B cell (primary cell): ENCODE measurements at regions not wholly inside any gene's neighbourhood (a gene's known extent, or its start where the extent isn't known, plus 50 kb on each side); places are given as distances from the start of the nearest gene placed in this dataset.

ENCODE experiments used
- ATAC-seq: fragments of 200-7000 bp; cut with Tn5 transposase; one replicate; pipeline ENCODE4 v1.10.0; 2021; ENCODE audit warnings: low read depth, mild to moderate bottlenecking, moderate number of reproducible peaks, moderate library complexity
- CTCF ChIA-PET: fragments of 350-600 bp; sonication (Branson Sonifier 250); formaldehyde crosslinking; loops from one replicate; lab custom pipeline; 2021; ENCODE audit warnings: antibody characterized with exemption, inconsistent platforms; lab: Charles Lee
- POLR2A ChIA-PET: fragments of 350-600 bp; sonication (Branson Sonifier 250); formaldehyde crosslinking; loops from one replicate; lab custom pipeline; 2021; ENCODE audit warnings: antibody characterized with exemption; lab: Charles Lee
- DNase-seq: peaks from one replicate; pipeline ENCODE4 v3.0.0; 2013
- H2AFZ ChIP-seq: 2 replicates; pipeline ENCODE4 v1.6.1; 2012; ENCODE audit warnings: mild to moderate bottlenecking, low read depth, low read length; ENCODE audit not compliant: insufficient read depth, poor library complexity, severe bottlenecking
- H3K27ac ChIP-seq, 2 donors: 1 replicate in 1 of 2; 2 replicates in 1 of 2; pipeline ENCODE4 v1.5.1; 2012 to 2013; ENCODE audit warnings: low read length in 2 of 2, mild to moderate bottlenecking in 2 of 2, moderate library complexity in 1 of 2
- H3K27me3 ChIP-seq, 4 experiments: fragments of 200-600 bp in 1 of 4; sonication (generic) in 1 of 4; replicated peaks in 1 of 4; 1 replicate in 2 of 4; 2 replicates in 2 of 4; pipeline versions ENCODE4 v1.6.1 to v1.7.0; 2013 to 2016; ENCODE audit warnings: low read length in 3 of 4, mild to moderate bottlenecking in 2 of 4, mixed read lengths in 1 of 4, moderate library complexity in 1 of 4; ENCODE audit not compliant: insufficient read depth in 4 of 4, control insufficient read depth in 3 of 4; ENCODE audit errors: control extremely low read depth in 1 of 4
- H3K36me3 ChIP-seq, 2 experiments: replicated peaks in 1 of 2; 1 replicate in 1 of 2; 2 replicates in 1 of 2; pipeline versions ENCODE4 v1.6.1 to v1.7.1; 2013; ENCODE audit warnings: low read length in 1 of 2; ENCODE audit not compliant: insufficient read depth in 2 of 2, control insufficient read depth in 1 of 2; ENCODE audit errors: control extremely low read depth in 1 of 2, extremely low read depth in 1 of 2
- H3K4me1 ChIP-seq, 2 donors: fragments of 200-600 bp in 1 of 2; sonication (generic) in 1 of 2; 1 replicate in 1 of 2; 2 replicates in 1 of 2; pipeline versions ENCODE4 v1.5.1 to v1.6.1; 2013 to 2017; ENCODE audit warnings: low read length in 2 of 2; ENCODE audit not compliant: control insufficient read depth in 2 of 2, insufficient read depth in 2 of 2
- H3K4me2 ChIP-seq: replicated peaks from 2 replicates; pipeline ENCODE3; 2012; ENCODE audit warnings: mild to moderate bottlenecking, low read depth, low read length; ENCODE audit not compliant: poor library complexity, severe bottlenecking
- H3K4me3 ChIP-seq, 5 experiments: fragments of 200-600 bp in 1 of 5; sonication (generic) in 1 of 5; 1 replicate in 3 of 5; 2 replicates in 2 of 5; pipeline versions ENCODE4 v1.5.1 to v1.7.0; 2011 to 2016; ENCODE audit warnings: low read length in 4 of 5, mild to moderate bottlenecking in 4 of 5, low read depth in 2 of 5, control low read depth in 1 of 5, moderate library complexity in 1 of 5; ENCODE audit not compliant: insufficient read depth in 1 of 5; ENCODE audit errors: control extremely low read depth in 1 of 5, extremely low read depth in 1 of 5
- H3K79me2 ChIP-seq: fragments of 200-600 bp; sonication (generic); one replicate; pipeline ENCODE4 v1.6.0; 2016; ENCODE audit warnings: low read length; ENCODE audit not compliant: control insufficient read depth, insufficient read depth
- H3K9ac ChIP-seq: fragments of 200-600 bp; sonication (generic); 2 replicates; pipeline ENCODE4 v1.6.1; 2017; ENCODE audit warnings: mild to moderate bottlenecking, low read length, moderate library complexity
- H3K9me3 ChIP-seq, 3 donors: one replicate each; pipeline versions ENCODE4 v1.6.1 to v1.7.1; 2013; ENCODE audit warnings: low read length in 2 of 3; ENCODE audit not compliant: control insufficient read depth in 2 of 3, insufficient read depth in 1 of 3; ENCODE audit errors: control extremely low read depth in 1 of 3
- H4K20me1 ChIP-seq: 2 replicates; pipeline ENCODE4 v1.6.0; 2012; ENCODE audit warnings: mild to moderate bottlenecking, low read length; ENCODE audit not compliant: insufficient read depth, control insufficient read depth, poor library complexity, severe bottlenecking
- H3K27ac Mint-ChIP-seq: one replicate; pipeline ENCODE4 v1.8.0; 2021; ENCODE audit warnings: mixed read lengths
- H3K27me3 Mint-ChIP-seq: one replicate; pipeline ENCODE4 v1.8.0; 2021; ENCODE audit warnings: mixed read lengths
- H3K4me1 Mint-ChIP-seq: one replicate; pipeline ENCODE4 v1.8.0; 2021; ENCODE audit warnings: mixed read lengths
- H3K4me3 Mint-ChIP-seq: one replicate; pipeline ENCODE4 v1.8.0; 2021; ENCODE audit warnings: mixed read lengths
- H3K9me3 Mint-ChIP-seq: one replicate; pipeline ENCODE4 v1.8.0; 2022; ENCODE audit warnings: mixed read lengths; ENCODE audit not compliant: insufficient read depth
- CTCF ChIP-seq: fragments of 200-600 bp; IDR thresholded peaks from one replicate; pipeline ENCODE4 v1.8.0; 2022; ENCODE audit warnings: antibody characterized with exemption, mild to moderate bottlenecking
- EZH2 ChIP-seq: IDR thresholded peaks from 2 replicates; pipeline ENCODE4 v1.6.1; 2012; ENCODE audit warnings: borderline replicate concordance, low read depth, mild to moderate bottlenecking, moderate library complexity, low read length; ENCODE audit not compliant: insufficient read depth, poor library complexity, severe bottlenecking
- WGBS: methylation state at CpG from one replicate; pipeline ENCODE4 v1.1.5; 2013; ENCODE audit warnings: missing lambda C conversion rate; ENCODE audit not compliant: insufficient coverage; 5-methylcytosine and 5-hydroxymethylcytosine counted together
- intact Hi-C: fragments of 100-400 bp; cut with micrococcal nuclease; formaldehyde crosslinking; loops from one replicate; pipeline ENCODE4 v1.10.0; 2022

GRCh38 chr1:232718928-232719927 is 86.0 kb upstream of the MAP10 start:
- ChIA-PET POLR2A (no interaction called here), CTCF (no interaction called here)
- TF ChIP-seq CTCF (no peak), EZH2 (no peak)
- WGBS, result 84% methylated on average over 3 of the region's 7 CpGs
- no peak for ATAC-seq
- Mint-ChIP-seq H3K27ac (no peak overlapping the region), H3K4me1 (no peaks in the 10 kb centered on the region), H3K9me3 (no peaks in the 10 kb centered on the region), H3K4me3 (no peak overlapping the region), H3K27me3 (peaks cover 10% of the 10 kb centered on the region)
- Histone ChIP-seq H3K36me3 (no peaks in the 10 kb centered on the region), H3K27ac (no peak overlapping the region), H3K9me3 (no peaks in the 10 kb centered on the region), H4K20me1 (no peaks in the 10 kb centered on the region), H3K27me3 (no peaks in the 10 kb centered on the region), H3K4me2 (no peak overlapping the region), H2AFZ (no peak overlapping the region), H3K9ac (no peak overlapping the region), H3K4me1 (no peaks in the 10 kb centered on the region), H3K4me3 (no peak overlapping the region), H3K79me2 (no peaks in the 10 kb centered on the region)
- intact Hi-C loops, result no loop called here
- DNase-seq, result no peak

GRCh38 chr1:232722626-232723025 is 82.6 kb upstream of the MAP10 start:
- H3K79me2 ChIP-seq, result no peaks in the 10 kb centered on the region
- no peaks in the 10 kb centered on the region for H3K36me3 ChIP-seq
- H3K27ac ChIP-seq, result no peak overlapping the region
- H3K27ac Mint-ChIP-seq, result no peak overlapping the region
- H3K4me2 ChIP-seq, result no peak overlapping the region
- no peak for TF ChIP-seq EZH2
- TF ChIP-seq CTCF, result no peak
- no peak overlapping the region for H3K9ac ChIP-seq
- CTCF ChIA-PET, result no interaction called here
- no peak for ATAC-seq
- H3K4me1 Mint-ChIP-seq, result peaks cover 9% of the 10 kb centered on the region
- H4K20me1 ChIP-seq, result no peaks in the 10 kb centered on the region
- H3K27me3 Mint-ChIP-seq, result peaks cover 8% of the 10 kb centered on the region
- WGBS, result 100% methylated on average over 1 of the region's 3 CpGs
- H2AFZ ChIP-seq, result no peak overlapping the region
- no peak overlapping the region for H3K4me3 Mint-ChIP-seq
- peaks cover 6% of the 10 kb centered on the region in 2 donors for H3K4me1 ChIP-seq
- intact Hi-C loops, result no loop called here
- no peaks in the 10 kb centered on the region for H3K27me3 ChIP-seq
- POLR2A ChIA-PET, result no interaction called here
- no peaks in the 10 kb centered on the region for H3K9me3 ChIP-seq
- H3K9me3 Mint-ChIP-seq, result no peaks in the 10 kb centered on the region
- no peak for DNase-seq
- no peak overlapping the region for H3K4me3 ChIP-seq
